C4-2B (cell line): ENCODE measurements at regions not wholly inside any gene's neighbourhood (a gene's known extent, or its start where the extent isn't known, plus 50 kb on each side); places are given as distances from the start of the nearest gene placed in this dataset.

Experiments used
- ZFX ChIP-seq: fragments of 450-650 bp; IDR thresholded peaks from 2 replicates; pipeline ENCODE4 v1.6.1; 2017
- TF ChIP-seq, protein P1 (sequence below): fragments of 450-650 bp; conservative IDR thresholded peaks from 2 replicates; pipeline ENCODE4 v1.5.1; 2017; ENCODE audit warnings: mild to moderate bottlenecking

DNA sequence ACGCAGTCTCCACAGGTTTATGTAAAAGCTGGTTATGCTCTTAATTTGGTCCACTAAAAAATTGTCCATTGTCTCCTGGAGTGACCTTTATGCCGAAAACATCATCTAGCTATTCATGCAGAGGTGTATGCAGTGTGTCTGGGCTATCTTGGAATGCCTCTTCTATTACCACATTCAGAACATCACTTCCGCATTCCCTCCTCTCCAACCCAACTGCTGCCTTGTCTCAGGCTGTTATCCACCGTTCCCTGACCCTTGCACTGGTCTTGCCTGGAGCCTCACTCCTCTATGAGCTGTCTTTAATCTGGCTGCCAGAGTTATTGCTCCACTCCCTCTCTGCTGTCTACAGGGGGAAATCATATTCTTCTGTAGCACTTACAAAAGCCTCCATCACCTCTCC, 214.1 kb upstream of the ANKRD55 start:
- TF ChIP-seq, protein P1, sequence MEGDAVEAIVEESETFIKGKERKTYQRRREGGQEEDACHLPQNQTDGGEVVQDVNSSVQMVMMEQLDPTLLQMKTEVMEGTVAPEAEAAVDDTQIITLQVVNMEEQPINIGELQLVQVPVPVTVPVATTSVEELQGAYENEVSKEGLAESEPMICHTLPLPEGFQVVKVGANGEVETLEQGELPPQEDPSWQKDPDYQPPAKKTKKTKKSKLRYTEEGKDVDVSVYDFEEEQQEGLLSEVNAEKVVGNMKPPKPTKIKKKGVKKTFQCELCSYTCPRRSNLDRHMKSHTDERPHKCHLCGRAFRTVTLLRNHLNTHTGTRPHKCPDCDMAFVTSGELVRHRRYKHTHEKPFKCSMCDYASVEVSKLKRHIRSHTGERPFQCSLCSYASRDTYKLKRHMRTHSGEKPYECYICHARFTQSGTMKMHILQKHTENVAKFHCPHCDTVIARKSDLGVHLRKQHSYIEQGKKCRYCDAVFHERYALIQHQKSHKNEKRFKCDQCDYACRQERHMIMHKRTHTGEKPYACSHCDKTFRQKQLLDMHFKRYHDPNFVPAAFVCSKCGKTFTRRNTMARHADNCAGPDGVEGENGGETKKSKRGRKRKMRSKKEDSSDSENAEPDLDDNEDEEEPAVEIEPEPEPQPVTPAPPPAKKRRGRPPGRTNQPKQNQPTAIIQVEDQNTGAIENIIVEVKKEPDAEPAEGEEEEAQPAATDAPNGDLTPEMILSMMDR: no peak
- no peak; the same call in 1 of the 2 replicates for TF ChIP-seq ZFX
